ENCODE measurements at regions not wholly inside any gene's neighbourhood (a gene's known extent, or its start where the extent isn't known, plus 50 kb on each side); places are given as distances from the start of the nearest gene placed in this dataset.

GRCh38 chr21:27466140-27466539, 499.3 kb upstream of the ADAMTS5 start:
- no peaks in the 10 kb centered on the region for H3K9me3 ChIP-seq (ENCODE audit: severe bottlenecking)
- H3K4me3 ChIP-seq (ENCODE audit: low read depth, low read length): no peak overlapping the region
- no peak overlapping the region for H3K27ac ChIP-seq
- H3K27me3 ChIP-seq (ENCODE audit: insufficient read depth, low read depth, severe bottlenecking): peaks cover 75% of the 10 kb centered on the region
- DNase-seq: no peak
- no peaks in the 10 kb centered on the region for H3K36me3 ChIP-seq
- no peak for TF ChIP-seq CTCF (IDR thresholded peaks at IDR 0.05; ENCODE audit: low read depth, low read length)

- TF ChIP-seq CTCF (IDR thresholded peaks at IDR 0.05; ENCODE audit: low read depth, low read length): no peak
- Histone ChIP-seq H3K4me3 (ENCODE audit: low read depth, low read length) (no peak overlapping the region), H3K27ac (no peak overlapping the region), H3K27me3 (ENCODE audit: insufficient read depth, low read depth, severe bottlenecking) (peaks cover 76% of the 10 kb centered on the region), H3K36me3 (no peaks in the 10 kb centered on the region), H3K9me3 (ENCODE audit: severe bottlenecking) (no peaks in the 10 kb centered on the region)
- DNase-seq: no peak
These were observed 497.8 kb upstream of the ADAMTS5 start for GRCh38 chr21:27464648-27465047.

GRCh38 chr21:27462726-27463125, 495.8 kb upstream of the ADAMTS5 start:
- Histone ChIP-seq H3K27me3 (ENCODE audit: insufficient read depth, low read depth, severe bottlenecking) (peaks cover 63% of the 10 kb centered on the region), H3K27ac (no peak overlapping the region), H3K4me3 (ENCODE audit: low read depth, low read length) (no peak overlapping the region), H3K36me3 (no peaks in the 10 kb centered on the region), H3K9me3 (ENCODE audit: severe bottlenecking) (no peaks in the 10 kb centered on the region)
- TF ChIP-seq CTCF (IDR thresholded peaks at IDR 0.05; ENCODE audit: low read depth, low read length): no peak
- no peak for DNase-seq

DNA sequence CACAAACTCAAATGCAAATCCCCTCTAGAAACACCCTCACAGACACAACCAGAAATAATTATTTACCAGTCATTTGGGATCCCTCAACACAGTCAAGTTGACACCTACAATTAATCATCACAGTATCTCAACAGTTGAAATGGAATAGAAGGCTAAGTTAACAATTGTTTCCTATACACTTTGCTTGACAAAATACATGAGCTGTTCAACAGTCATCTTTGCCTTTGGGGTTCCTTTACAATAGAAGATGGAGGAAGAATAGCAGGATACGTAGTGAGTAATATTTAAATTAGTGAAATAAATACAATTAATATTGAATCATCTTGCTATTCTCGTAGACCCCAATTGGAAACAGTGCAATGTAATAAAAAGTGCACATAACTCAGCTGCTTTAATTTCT, 487.3 kb upstream of the ADAMTS5 start:
- Histone ChIP-seq H3K36me3 (no peaks in the 10 kb centered on the region), H3K27me3 (ENCODE audit: insufficient read depth, low read depth, severe bottlenecking) (peaks cover 50% of the 10 kb centered on the region), H3K4me3 (ENCODE audit: low read depth, low read length) (no peak overlapping the region), H3K27ac (no peak overlapping the region), H3K9me3 (ENCODE audit: severe bottlenecking) (no peaks in the 10 kb centered on the region)
- no peak for TF ChIP-seq CTCF (IDR thresholded peaks at IDR 0.05; ENCODE audit: low read depth, low read length)
- DNase-seq: no peak

DNA sequence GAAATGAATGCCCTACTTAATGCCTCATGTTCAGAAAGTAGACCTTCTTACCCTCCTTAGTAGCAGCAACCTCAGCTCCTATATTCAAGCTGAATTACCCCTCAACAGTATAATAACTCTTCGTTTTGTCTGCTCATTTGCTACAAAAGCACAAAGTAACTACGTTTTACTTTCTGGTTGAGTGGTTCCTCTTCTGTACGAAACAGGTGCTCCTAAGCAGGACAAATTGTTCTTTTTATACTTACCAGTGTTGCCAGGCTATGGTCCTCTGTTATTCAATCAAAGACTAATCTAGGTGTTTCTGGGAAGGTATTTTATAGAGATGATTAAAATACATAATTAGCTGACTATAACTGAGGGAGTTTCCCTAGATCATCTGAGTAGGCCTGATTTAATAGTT, 484.2 kb upstream of the ADAMTS5 start:
- Histone ChIP-seq H3K36me3 (no peaks in the 10 kb centered on the region), H3K4me3 (ENCODE audit: low read depth, low read length) (no peak overlapping the region), H3K27ac (no peak overlapping the region), H3K9me3 (ENCODE audit: severe bottlenecking) (no peaks in the 10 kb centered on the region), H3K27me3 (ENCODE audit: insufficient read depth, low read depth, severe bottlenecking) (peaks cover 54% of the 10 kb centered on the region)
- TF ChIP-seq CTCF (IDR thresholded peaks at IDR 0.05; ENCODE audit: low read depth, low read length): no peak
- no peak for DNase-seq

DNA sequence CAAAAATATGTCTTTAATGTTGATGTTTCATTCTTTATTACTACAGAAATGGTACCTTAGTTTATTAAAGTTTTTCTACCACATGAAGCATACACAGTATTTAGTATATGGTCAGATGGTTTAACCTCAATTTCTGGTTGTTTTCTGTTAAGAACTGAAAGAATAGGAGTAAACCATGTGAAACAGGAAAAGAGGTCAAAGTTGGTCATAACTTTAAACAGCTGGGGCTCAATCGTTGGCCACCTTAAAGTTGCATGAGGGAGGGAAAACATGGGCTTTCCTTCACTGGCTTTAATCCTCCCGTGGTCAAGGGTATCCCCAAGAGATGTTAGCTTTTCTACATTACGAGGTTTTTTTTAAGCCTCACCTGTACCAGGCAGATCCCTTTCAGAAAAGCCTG, 483.3 kb upstream of the ADAMTS5 start:
- Histone ChIP-seq H3K27ac (no peak overlapping the region), H3K36me3 (no peaks in the 10 kb centered on the region), H3K9me3 (ENCODE audit: severe bottlenecking) (no peaks in the 10 kb centered on the region), H3K4me3 (ENCODE audit: low read depth, low read length) (no peak overlapping the region), H3K27me3 (ENCODE audit: insufficient read depth, low read depth, severe bottlenecking) (peaks cover 56% of the 10 kb centered on the region)
- TF ChIP-seq CTCF (IDR thresholded peaks at IDR 0.05; ENCODE audit: low read depth, low read length): no peak
- DNase-seq: no peak
